ENCODE measurements at regions not wholly inside any gene's neighbourhood (a gene's known extent, or its start where the extent isn't known, plus 50 kb on each side); places are given as distances from the start of the nearest gene placed in this dataset.

DNA sequence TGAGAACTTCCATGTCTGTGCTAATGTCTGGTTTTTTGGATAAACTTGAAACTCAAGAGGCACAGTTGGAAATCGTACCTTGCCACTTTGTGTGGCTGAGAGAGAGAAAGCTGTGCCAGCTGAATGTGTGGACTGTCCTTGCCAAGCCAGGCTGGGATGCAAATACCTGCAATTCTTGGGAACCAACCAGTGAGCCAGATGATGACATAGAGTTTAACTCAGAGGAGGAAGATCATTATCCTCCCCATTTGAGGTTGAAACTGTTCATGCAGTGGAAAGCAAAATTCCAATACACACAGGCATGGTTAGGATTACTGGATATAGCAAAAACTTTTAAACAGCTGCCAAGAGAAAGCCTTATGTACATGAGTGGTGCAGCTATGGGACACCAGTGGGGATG lies 451.4 kb upstream of the NPAP1 start:
- TF ChIP-seq, protein P1, sequence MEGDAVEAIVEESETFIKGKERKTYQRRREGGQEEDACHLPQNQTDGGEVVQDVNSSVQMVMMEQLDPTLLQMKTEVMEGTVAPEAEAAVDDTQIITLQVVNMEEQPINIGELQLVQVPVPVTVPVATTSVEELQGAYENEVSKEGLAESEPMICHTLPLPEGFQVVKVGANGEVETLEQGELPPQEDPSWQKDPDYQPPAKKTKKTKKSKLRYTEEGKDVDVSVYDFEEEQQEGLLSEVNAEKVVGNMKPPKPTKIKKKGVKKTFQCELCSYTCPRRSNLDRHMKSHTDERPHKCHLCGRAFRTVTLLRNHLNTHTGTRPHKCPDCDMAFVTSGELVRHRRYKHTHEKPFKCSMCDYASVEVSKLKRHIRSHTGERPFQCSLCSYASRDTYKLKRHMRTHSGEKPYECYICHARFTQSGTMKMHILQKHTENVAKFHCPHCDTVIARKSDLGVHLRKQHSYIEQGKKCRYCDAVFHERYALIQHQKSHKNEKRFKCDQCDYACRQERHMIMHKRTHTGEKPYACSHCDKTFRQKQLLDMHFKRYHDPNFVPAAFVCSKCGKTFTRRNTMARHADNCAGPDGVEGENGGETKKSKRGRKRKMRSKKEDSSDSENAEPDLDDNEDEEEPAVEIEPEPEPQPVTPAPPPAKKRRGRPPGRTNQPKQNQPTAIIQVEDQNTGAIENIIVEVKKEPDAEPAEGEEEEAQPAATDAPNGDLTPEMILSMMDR (IDR thresholded peaks at IDR 0.05): no peak
- TF ChIP-seq POLR2A (IDR thresholded peaks at IDR 0.05): no peak
- TF ChIP-seq POLR2AphosphoS5 (IDR thresholded peaks at IDR 0.05): no peak

Measured in sigmoid colon (tissue), 4 donors.